AG04450 (cell line): ENCODE measurements at regions not wholly inside any gene's neighbourhood (a gene's known extent, or its start where the extent isn't known, plus 50 kb on each side); places are given as distances from the start of the nearest gene placed in this dataset.

Source experiments
- CTCF ChIA-PET: fragments of 300-600, 350-600 bp; formaldehyde crosslinking; extraction: SDS; loops from one replicate; lab custom pipeline; 2022; ENCODE audit warnings: antibody characterized with exemption, inconsistent platforms; lab: Charles Lee
- POLR2A ChIA-PET: fragments of 350-600 bp; formaldehyde crosslinking; extraction: SDS; loops from one replicate; lab custom pipeline; 2021; ENCODE audit warnings: antibody characterized with exemption, inconsistent platforms; lab: Yijun Ruan, JAX
- DNase-seq: peaks from one replicate; pipeline ENCODE4 v3.0.0-alpha.2; 2011; ENCODE audit warnings: low read depth, low spot score
- H3K27ac ChIP-seq: one replicate; pipeline ENCODE4 v1.5.1; 2012; ENCODE audit warnings: low read depth, low read length, control low read depth
- H3K27me3 ChIP-seq: one replicate; pipeline ENCODE4 v1.6.0; 2012; ENCODE audit warnings: low read length; ENCODE audit not compliant: control insufficient read depth, insufficient read depth
- H3K4me3 ChIP-seq: 2 replicates; pipeline ENCODE4 v1.5.1; 2011; ENCODE audit warnings: mild to moderate bottlenecking, low read depth, low read length, control low read depth
- H3K9me3 ChIP-seq: 2 replicates; pipeline ENCODE4 v1.5.1; 2012; ENCODE audit warnings: low read length; ENCODE audit not compliant: control insufficient read depth, insufficient read depth
- TF ChIP-seq, protein P1 (sequence below): IDR thresholded peaks from 2 replicates; pipeline ENCODE4 v1.5.1; 2011; ENCODE audit warnings: low read depth, low read length, control low read depth, inconsistent platforms

DNA sequence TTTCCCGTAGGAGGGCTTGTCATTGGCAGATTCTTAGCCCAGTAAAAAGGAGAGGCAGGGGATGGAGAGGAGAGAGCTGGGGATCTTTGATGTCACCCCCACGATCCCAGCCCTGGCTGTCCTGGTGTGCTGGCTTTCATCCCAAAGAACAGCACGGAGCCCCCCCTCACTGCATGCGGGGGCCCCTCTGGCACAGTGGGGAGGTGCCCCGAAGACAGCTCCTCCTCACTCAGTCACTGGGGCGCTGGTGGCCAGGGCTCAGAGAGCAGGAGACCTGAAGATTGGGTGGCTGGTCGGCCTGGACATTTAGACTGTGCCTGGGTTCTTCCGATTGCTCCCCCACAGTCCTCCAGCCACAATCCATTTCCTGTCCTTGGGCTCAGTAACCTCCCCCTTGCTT lies 207.5 kb downstream of the MELK start:
- Histone ChIP-seq H3K27ac (no peak overlapping the region), H3K4me3 (no peak overlapping the region), H3K9me3 (no peaks in the 10 kb centered on the region), H3K27me3 (peaks cover 23% of the 10 kb centered on the region)
- ChIA-PET POLR2A (no interaction called here), CTCF (no interaction called here)
- TF ChIP-seq, protein P1, sequence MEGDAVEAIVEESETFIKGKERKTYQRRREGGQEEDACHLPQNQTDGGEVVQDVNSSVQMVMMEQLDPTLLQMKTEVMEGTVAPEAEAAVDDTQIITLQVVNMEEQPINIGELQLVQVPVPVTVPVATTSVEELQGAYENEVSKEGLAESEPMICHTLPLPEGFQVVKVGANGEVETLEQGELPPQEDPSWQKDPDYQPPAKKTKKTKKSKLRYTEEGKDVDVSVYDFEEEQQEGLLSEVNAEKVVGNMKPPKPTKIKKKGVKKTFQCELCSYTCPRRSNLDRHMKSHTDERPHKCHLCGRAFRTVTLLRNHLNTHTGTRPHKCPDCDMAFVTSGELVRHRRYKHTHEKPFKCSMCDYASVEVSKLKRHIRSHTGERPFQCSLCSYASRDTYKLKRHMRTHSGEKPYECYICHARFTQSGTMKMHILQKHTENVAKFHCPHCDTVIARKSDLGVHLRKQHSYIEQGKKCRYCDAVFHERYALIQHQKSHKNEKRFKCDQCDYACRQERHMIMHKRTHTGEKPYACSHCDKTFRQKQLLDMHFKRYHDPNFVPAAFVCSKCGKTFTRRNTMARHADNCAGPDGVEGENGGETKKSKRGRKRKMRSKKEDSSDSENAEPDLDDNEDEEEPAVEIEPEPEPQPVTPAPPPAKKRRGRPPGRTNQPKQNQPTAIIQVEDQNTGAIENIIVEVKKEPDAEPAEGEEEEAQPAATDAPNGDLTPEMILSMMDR = no peak
- no peak for DNase-seq

DNA sequence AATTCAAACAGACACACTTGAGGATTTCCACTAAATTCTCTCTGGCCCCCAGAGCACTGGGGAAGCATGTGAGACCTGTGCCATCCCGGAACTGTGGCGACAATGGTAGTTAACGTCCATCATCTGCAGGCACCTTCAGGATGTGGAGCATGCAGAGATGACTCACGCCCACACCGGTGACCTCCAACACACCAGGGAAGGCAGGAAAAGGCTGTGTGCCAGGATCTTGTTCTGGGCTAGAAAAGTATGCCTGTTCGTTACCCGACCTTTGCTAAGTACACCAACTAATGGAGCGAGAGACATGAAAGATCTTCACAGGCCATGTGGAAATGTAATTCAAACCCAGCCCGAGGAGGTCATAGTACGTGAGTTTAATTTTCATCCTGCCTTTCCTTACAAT lies 208.8 kb downstream of the MELK start:
- peaks cover 23% of the 10 kb centered on the region for H3K27me3 ChIP-seq
- ChIA-PET POLR2A (no interaction called here), CTCF (no interaction called here)
- no peak overlapping the region for H3K27ac ChIP-seq
- no peaks in the 10 kb centered on the region for H3K9me3 ChIP-seq
- no peak overlapping the region for H3K4me3 ChIP-seq
- no peak for DNase-seq
- TF ChIP-seq, protein P1 = no peak
